ENCODE measurements at regions not wholly inside any gene's neighbourhood (a gene's known extent, or its start where the extent isn't known, plus 50 kb on each side); places are given as distances from the start of the nearest gene placed in this dataset.

DNA sequence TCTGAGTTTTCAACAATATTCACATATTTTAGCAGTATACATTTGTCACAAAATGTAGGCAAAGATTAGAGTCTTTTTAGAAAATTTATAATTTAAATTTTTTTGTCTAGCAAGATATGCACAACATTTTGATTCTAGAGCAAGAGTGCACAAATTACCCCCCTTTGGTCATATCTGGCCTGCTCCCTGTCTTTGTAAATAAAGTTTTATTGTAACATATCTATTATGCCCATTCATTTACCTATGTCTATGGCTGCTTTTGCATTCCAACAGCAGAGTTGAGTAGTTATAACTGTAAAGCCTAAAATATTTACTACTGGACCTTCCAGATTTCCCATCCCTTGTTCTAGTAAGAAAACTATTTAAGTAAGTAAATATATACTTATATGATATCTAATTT, 430.7 kb downstream of the EDEM1 start:
- TF ChIP-seq BRF1 (IDR thresholded peaks at IDR 0.05; ENCODE audit: borderline replicate concordance, extremely low read depth, insufficient read length), result no peak
- TF ChIP-seq RAD21 (CRISPR knock-in tag; conservative IDR thresholded peaks at IDR 0.05 in 1 of 2, IDR thresholded peaks at IDR 0.05 in 1 of 2), result no peak
- no peak for TF ChIP-seq POLR2A (conservative IDR thresholded peaks at IDR 0.05)
- TF ChIP-seq NCOA2 (IDR thresholded peaks at IDR 0.05; ENCODE audit: partially characterized antibody in 2 of 2), result no peak
- TF ChIP-seq SREBF2 (CRISPR knock-in tag; IDR thresholded peaks at IDR 0.05), result no peak
- no peak for TF ChIP-seq TEAD4 (IDR thresholded peaks at IDR 0.05; ENCODE audit: low read length)
- no peak for TF ChIP-seq TEAD4 (CRISPR knock-in tag; IDR thresholded peaks at IDR 0.05; ENCODE audit: borderline replicate concordance)
- TF ChIP-seq, protein P1, sequence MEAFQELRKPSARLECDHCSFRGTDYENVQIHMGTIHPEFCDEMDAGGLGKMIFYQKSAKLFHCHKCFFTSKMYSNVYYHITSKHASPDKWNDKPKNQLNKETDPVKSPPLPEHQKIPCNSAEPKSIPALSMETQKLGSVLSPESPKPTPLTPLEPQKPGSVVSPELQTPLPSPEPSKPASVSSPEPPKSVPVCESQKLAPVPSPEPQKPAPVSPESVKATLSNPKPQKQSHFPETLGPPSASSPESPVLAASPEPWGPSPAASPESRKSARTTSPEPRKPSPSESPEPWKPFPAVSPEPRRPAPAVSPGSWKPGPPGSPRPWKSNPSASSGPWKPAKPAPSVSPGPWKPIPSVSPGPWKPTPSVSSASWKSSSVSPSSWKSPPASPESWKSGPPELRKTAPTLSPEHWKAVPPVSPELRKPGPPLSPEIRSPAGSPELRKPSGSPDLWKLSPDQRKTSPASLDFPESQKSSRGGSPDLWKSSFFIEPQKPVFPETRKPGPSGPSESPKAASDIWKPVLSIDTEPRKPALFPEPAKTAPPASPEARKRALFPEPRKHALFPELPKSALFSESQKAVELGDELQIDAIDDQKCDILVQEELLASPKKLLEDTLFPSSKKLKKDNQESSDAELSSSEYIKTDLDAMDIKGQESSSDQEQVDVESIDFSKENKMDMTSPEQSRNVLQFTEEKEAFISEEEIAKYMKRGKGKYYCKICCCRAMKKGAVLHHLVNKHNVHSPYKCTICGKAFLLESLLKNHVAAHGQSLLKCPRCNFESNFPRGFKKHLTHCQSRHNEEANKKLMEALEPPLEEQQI (IDR thresholded peaks at IDR 0.05), result no peak
- TF ChIP-seq, protein P2, sequence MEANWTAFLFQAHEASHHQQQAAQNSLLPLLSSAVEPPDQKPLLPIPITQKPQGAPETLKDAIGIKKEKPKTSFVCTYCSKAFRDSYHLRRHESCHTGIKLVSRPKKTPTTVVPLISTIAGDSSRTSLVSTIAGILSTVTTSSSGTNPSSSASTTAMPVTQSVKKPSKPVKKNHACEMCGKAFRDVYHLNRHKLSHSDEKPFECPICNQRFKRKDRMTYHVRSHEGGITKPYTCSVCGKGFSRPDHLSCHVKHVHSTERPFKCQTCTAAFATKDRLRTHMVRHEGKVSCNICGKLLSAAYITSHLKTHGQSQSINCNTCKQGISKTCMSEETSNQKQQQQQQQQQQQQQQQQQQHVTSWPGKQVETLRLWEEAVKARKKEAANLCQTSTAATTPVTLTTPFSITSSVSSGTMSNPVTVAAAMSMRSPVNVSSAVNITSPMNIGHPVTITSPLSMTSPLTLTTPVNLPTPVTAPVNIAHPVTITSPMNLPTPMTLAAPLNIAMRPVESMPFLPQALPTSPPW (CRISPR knock-in tag; IDR thresholded peaks at IDR 0.05), result no peak
- TF ChIP-seq, protein P3, sequence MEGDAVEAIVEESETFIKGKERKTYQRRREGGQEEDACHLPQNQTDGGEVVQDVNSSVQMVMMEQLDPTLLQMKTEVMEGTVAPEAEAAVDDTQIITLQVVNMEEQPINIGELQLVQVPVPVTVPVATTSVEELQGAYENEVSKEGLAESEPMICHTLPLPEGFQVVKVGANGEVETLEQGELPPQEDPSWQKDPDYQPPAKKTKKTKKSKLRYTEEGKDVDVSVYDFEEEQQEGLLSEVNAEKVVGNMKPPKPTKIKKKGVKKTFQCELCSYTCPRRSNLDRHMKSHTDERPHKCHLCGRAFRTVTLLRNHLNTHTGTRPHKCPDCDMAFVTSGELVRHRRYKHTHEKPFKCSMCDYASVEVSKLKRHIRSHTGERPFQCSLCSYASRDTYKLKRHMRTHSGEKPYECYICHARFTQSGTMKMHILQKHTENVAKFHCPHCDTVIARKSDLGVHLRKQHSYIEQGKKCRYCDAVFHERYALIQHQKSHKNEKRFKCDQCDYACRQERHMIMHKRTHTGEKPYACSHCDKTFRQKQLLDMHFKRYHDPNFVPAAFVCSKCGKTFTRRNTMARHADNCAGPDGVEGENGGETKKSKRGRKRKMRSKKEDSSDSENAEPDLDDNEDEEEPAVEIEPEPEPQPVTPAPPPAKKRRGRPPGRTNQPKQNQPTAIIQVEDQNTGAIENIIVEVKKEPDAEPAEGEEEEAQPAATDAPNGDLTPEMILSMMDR (IDR thresholded peaks at IDR 0.05 in 2 of 3, conservative IDR thresholded peaks at IDR 0.05 in 1 of 3; ENCODE audit: insufficient read depth in 2 of 3, low read depth in 1 of 3, low read length in 3 of 3), result no peak
- TF ChIP-seq NFXL1 (CRISPR knock-in tag; IDR thresholded peaks at IDR 0.05), result no peak
- TF ChIP-seq POLR2AphosphoS5 (IDR thresholded peaks at IDR 0.05; ENCODE audit: control insufficient read depth, insufficient read depth, low read depth, low read length), result no peak
